ENCODE measurements at regions not wholly inside any gene's neighbourhood (a gene's known extent, or its start where the extent isn't known, plus 50 kb on each side); places are given as distances from the start of the nearest gene placed in this dataset.

DNA sequence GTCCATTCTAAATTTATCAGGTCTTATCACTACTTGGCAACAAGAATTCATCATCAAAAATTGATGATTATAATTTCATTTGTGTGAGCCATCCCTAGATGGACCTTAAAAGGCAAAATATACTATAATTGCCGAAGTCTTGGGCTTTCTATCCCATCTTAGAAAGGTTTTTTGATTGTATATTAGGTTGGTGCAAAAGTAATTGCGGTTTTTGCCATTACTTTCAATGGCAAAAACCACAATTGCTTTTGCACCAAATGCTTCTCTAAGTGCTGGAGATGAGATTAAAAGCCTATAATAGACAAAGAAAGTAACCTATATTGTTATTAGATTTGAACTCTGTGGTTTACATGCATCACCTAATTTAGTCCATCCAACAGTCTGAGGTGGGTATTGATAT, 612.9 kb downstream of the ZNF385D start:
- TF ChIP-seq, protein P1, sequence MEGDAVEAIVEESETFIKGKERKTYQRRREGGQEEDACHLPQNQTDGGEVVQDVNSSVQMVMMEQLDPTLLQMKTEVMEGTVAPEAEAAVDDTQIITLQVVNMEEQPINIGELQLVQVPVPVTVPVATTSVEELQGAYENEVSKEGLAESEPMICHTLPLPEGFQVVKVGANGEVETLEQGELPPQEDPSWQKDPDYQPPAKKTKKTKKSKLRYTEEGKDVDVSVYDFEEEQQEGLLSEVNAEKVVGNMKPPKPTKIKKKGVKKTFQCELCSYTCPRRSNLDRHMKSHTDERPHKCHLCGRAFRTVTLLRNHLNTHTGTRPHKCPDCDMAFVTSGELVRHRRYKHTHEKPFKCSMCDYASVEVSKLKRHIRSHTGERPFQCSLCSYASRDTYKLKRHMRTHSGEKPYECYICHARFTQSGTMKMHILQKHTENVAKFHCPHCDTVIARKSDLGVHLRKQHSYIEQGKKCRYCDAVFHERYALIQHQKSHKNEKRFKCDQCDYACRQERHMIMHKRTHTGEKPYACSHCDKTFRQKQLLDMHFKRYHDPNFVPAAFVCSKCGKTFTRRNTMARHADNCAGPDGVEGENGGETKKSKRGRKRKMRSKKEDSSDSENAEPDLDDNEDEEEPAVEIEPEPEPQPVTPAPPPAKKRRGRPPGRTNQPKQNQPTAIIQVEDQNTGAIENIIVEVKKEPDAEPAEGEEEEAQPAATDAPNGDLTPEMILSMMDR (IDR thresholded peaks at IDR 0.05; ENCODE audit: unreplicated experiment), result no peak
- DNase-seq (ENCODE audit: low spot score), result no peak
- H3K36me3 Mint-ChIP-seq (ENCODE audit: low read depth, unreplicated experiment), result no peaks in the 10 kb centered on the region
- H3K9me3 Mint-ChIP-seq (ENCODE audit: unreplicated experiment), result no peaks in the 10 kb centered on the region
- H3K27ac Mint-ChIP-seq (ENCODE audit: unreplicated experiment), result no peak overlapping the region
- no peak overlapping the region for H3K4me3 Mint-ChIP-seq (ENCODE audit: unreplicated experiment)
- H3K4me1 Mint-ChIP-seq (ENCODE audit: unreplicated experiment), result no peaks in the 10 kb centered on the region
- H3K27me3 Mint-ChIP-seq (ENCODE audit: unreplicated experiment), result no peaks in the 10 kb centered on the region

- DNase-seq (ENCODE audit: low spot score), result no peak
- Mint-ChIP-seq H3K4me1 (ENCODE audit: unreplicated experiment) (no peaks in the 10 kb centered on the region), H3K4me3 (ENCODE audit: unreplicated experiment) (no peak overlapping the region), H3K36me3 (ENCODE audit: low read depth, unreplicated experiment) (no peaks in the 10 kb centered on the region), H3K27me3 (ENCODE audit: unreplicated experiment) (no peaks in the 10 kb centered on the region), H3K27ac (ENCODE audit: unreplicated experiment) (no peak overlapping the region), H3K9me3 (ENCODE audit: unreplicated experiment) (no peaks in the 10 kb centered on the region)
- TF ChIP-seq, protein P1 (IDR thresholded peaks at IDR 0.05; ENCODE audit: unreplicated experiment), result no peak
Observed at GRCh38 chr3:21132896-21133295, 618.1 kb downstream of the ZNF385D start.

- H3K27ac Mint-ChIP-seq (ENCODE audit: unreplicated experiment), result no peak overlapping the region
- TF ChIP-seq, protein P1 (IDR thresholded peaks at IDR 0.05; ENCODE audit: unreplicated experiment), result no peak
- no peaks in the 10 kb centered on the region for H3K36me3 Mint-ChIP-seq (ENCODE audit: low read depth, unreplicated experiment)
- no peak overlapping the region for H3K4me3 Mint-ChIP-seq (ENCODE audit: unreplicated experiment)
- DNase-seq (ENCODE audit: low spot score), result no peak
- no peaks in the 10 kb centered on the region for H3K4me1 Mint-ChIP-seq (ENCODE audit: unreplicated experiment)
- no peaks in the 10 kb centered on the region for H3K27me3 Mint-ChIP-seq (ENCODE audit: unreplicated experiment)
- no peaks in the 10 kb centered on the region for H3K9me3 Mint-ChIP-seq (ENCODE audit: unreplicated experiment)
Observed at GRCh38 chr3:21120826-21121225, 630.2 kb downstream of the ZNF385D start.

GRCh38 chr3:21117370-21117769, 633.6 kb downstream of the ZNF385D start:
- H3K4me1 Mint-ChIP-seq (ENCODE audit: unreplicated experiment), result no peaks in the 10 kb centered on the region
- no peak overlapping the region for H3K4me3 Mint-ChIP-seq (ENCODE audit: unreplicated experiment)
- no peaks in the 10 kb centered on the region for H3K27me3 Mint-ChIP-seq (ENCODE audit: unreplicated experiment)
- TF ChIP-seq, protein P1 (IDR thresholded peaks at IDR 0.05; ENCODE audit: unreplicated experiment), result no peak
- no peaks in the 10 kb centered on the region for H3K36me3 Mint-ChIP-seq (ENCODE audit: low read depth, unreplicated experiment)
- DNase-seq (ENCODE audit: low spot score), result no peak
- no peaks in the 10 kb centered on the region for H3K9me3 Mint-ChIP-seq (ENCODE audit: unreplicated experiment)
- no peak overlapping the region for H3K27ac Mint-ChIP-seq (ENCODE audit: unreplicated experiment)

DNA sequence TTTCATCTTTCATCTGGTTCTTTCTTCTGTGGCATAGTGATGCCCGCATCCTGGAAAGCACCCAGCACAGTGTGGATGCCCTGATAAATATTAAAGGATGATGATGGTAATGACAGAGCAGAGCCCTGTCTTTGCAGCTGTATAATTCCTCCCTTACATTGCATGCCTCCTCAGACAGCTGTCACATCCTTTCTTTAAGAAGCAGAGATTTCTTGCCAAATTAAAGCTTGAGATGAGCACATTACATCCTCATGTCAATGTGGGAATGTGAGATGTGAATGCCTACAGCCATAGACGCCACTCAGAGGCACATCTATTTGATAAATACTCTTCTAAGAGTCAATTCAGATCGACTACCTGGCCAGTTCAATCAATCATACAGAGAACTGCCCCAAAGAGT, 642.0 kb downstream of the ZNF385D start:
- TF ChIP-seq, protein P1 (IDR thresholded peaks at IDR 0.05; ENCODE audit: unreplicated experiment), result no peak
- Mint-ChIP-seq H3K27me3 (ENCODE audit: unreplicated experiment) (no peaks in the 10 kb centered on the region), H3K36me3 (ENCODE audit: low read depth, unreplicated experiment) (no peaks in the 10 kb centered on the region), H3K27ac (ENCODE audit: unreplicated experiment) (no peak overlapping the region), H3K9me3 (ENCODE audit: unreplicated experiment) (no peaks in the 10 kb centered on the region), H3K4me1 (ENCODE audit: unreplicated experiment) (no peaks in the 10 kb centered on the region), H3K4me3 (ENCODE audit: unreplicated experiment) (no peak overlapping the region)
- DNase-seq (ENCODE audit: low spot score), result no peak
